Lung (tissue), 11 donors: ENCODE measurements at regions not wholly inside any gene's neighbourhood (a gene's known extent, or its start where the extent isn't known, plus 50 kb on each side); places are given as distances from the start of the nearest gene placed in this dataset.

Experiments
- ATAC-seq: fragments of 200-7000 bp; cut with Tn5 transposase; one replicate; pipeline ENCODE4 v1.9.1; 2020; ENCODE audit warnings: moderate number of reproducible peaks; ENCODE audit not compliant: insufficient read depth, low FRiP score
- DNase-seq, 3 donors: peaks; one replicate each; pipeline ENCODE4 v3.0.0-alpha.2; 2013 to 2017
- H3K27ac ChIP-seq, 2 donors: one replicate each; pipeline ENCODE4 v1.5.1; 2013; ENCODE audit warnings: mild to moderate bottlenecking in 2 of 2, moderate library complexity in 2 of 2, control low read depth in 1 of 2, inconsistent platforms in 1 of 2, low read depth in 1 of 2, low read length in 1 of 2
- H3K27me3 ChIP-seq, 3 donors: one replicate each; pipeline ENCODE4 v1.5.1; 2013; ENCODE audit warnings: low read length in 2 of 3; ENCODE audit not compliant: control insufficient read depth in 3 of 3, insufficient read depth in 3 of 3
- H3K36me3 ChIP-seq, 4 donors: one replicate each; pipeline ENCODE4 v1.5.1; 2013; ENCODE audit warnings: low read length in 4 of 4, mild to moderate bottlenecking in 1 of 4, moderate library complexity in 1 of 4; ENCODE audit not compliant: control insufficient read depth in 4 of 4, insufficient read depth in 4 of 4
- H3K4me1 ChIP-seq, 5 donors: one replicate each; pipeline ENCODE4 v1.5.1; 2013; ENCODE audit warnings: low read length in 5 of 5, mild to moderate bottlenecking in 2 of 5, moderate library complexity in 1 of 5; ENCODE audit not compliant: control insufficient read depth in 5 of 5, insufficient read depth in 5 of 5
- H3K4me3 ChIP-seq: one replicate; pipeline ENCODE4 v1.5.1; 2013; ENCODE audit warnings: mild to moderate bottlenecking, control low read depth, moderate library complexity
- H3K9ac ChIP-seq, 2 donors: one replicate each; pipeline ENCODE4 v1.5.1; 2013; ENCODE audit warnings: low read length in 2 of 2, control low read depth in 1 of 2; ENCODE audit not compliant: insufficient read depth in 1 of 2
- H3K9me3 ChIP-seq, 4 donors: one replicate each; pipeline ENCODE4 v1.5.1; 2013; ENCODE audit warnings: low read length in 3 of 4, mild to moderate bottlenecking in 1 of 4, moderate library complexity in 1 of 4; ENCODE audit not compliant: control insufficient read depth in 4 of 4, insufficient read depth in 3 of 4
- WGBS, 2 donors: extraction: QIAGEN DNeasy Blood & Tissue Kit; methylation state at CpG; one replicate each; pipeline ENCODE4 v1.1.7; 2013; 5-methylcytosine and 5-hydroxymethylcytosine counted together
- TF ChIP-seq, protein P1 (sequence below): IDR thresholded peaks from 2 replicates; pipeline ENCODE4 v1.5.1; 2012; ENCODE audit warnings: mild to moderate bottlenecking; ENCODE audit errors: control extremely low read depth, extremely low read depth
- donor health status: control.
- donor health status: control.
- donor health status: Bipolar disorder and iron deficiency.
- donor health status: healthy.
- donor health status: DM: yes; HTN: yes; CAD: no.

GRCh38 chr4:136858903-136859302 lies 673.4 kb downstream of the PCDH18 start:
- Histone ChIP-seq H3K9ac (no peak overlapping the region), H3K27ac (no peak overlapping the region), H3K4me1 (peaks cover 0 to 3% (median 0%) of the 10 kb centered on the region in 5 donors), H3K4me3 (no peak overlapping the region), H3K27me3 (no peaks in the 10 kb centered on the region), H3K9me3 (no peaks in the 10 kb centered on the region), H3K36me3 (no peaks in the 10 kb centered on the region)
- ATAC-seq: no peak
- TF ChIP-seq, protein P1, sequence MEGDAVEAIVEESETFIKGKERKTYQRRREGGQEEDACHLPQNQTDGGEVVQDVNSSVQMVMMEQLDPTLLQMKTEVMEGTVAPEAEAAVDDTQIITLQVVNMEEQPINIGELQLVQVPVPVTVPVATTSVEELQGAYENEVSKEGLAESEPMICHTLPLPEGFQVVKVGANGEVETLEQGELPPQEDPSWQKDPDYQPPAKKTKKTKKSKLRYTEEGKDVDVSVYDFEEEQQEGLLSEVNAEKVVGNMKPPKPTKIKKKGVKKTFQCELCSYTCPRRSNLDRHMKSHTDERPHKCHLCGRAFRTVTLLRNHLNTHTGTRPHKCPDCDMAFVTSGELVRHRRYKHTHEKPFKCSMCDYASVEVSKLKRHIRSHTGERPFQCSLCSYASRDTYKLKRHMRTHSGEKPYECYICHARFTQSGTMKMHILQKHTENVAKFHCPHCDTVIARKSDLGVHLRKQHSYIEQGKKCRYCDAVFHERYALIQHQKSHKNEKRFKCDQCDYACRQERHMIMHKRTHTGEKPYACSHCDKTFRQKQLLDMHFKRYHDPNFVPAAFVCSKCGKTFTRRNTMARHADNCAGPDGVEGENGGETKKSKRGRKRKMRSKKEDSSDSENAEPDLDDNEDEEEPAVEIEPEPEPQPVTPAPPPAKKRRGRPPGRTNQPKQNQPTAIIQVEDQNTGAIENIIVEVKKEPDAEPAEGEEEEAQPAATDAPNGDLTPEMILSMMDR: no peak
- DNase-seq: no peak

GRCh38 chr4:136855886-136856285 lies 676.4 kb downstream of the PCDH18 start:
- 76 to 85% methylated on average over 1 of the region's 1 CpG for WGBS, 2 donors
- Histone ChIP-seq H3K27me3 (no peaks in the 10 kb centered on the region), H3K27ac (no peak overlapping the region)

GRCh38 chr4:136850446-136850845 lies 681.8 kb downstream of the PCDH18 start:
- Histone ChIP-seq H3K9me3 (peaks cover 0 to 7% (median 0%) of the 10 kb centered on the region in 4 donors), H3K27ac (no peak overlapping the region), H3K4me3 (no peak overlapping the region), H3K27me3 (no peaks in the 10 kb centered on the region), H3K4me1 (no peaks in the 10 kb centered on the region), H3K9ac (no peak overlapping the region), H3K36me3 (no peaks in the 10 kb centered on the region)
- ATAC-seq: no peak
- no peak for DNase-seq
- 82 to 92% methylated on average over 2 of the region's 2 CpGs for WGBS, 2 donors
- TF ChIP-seq, protein P1: no peak

More at GRCh38 chr4:136855886-136856285, 676.4 kb downstream of the PCDH18 start:
- no peaks in the 10 kb centered on the region for H3K36me3 ChIP-seq
- ATAC-seq: no peak
- H3K9me3 ChIP-seq: no peaks in the 10 kb centered on the region
- H3K4me1 ChIP-seq: no peaks in the 10 kb centered on the region
- no peak overlapping the region for H3K4me3 ChIP-seq
- H3K9ac ChIP-seq: no peak overlapping the region
- TF ChIP-seq, protein P1: no peak
- no peak for DNase-seq
